ENCODE measurements at regions not wholly inside any gene's neighbourhood (a gene's known extent, or its start where the extent isn't known, plus 50 kb on each side); places are given as distances from the start of the nearest gene placed in this dataset.

- no peaks in the 10 kb centered on the region for H3K4me1 ChIP-seq
- intact Hi-C loops (cut with DNase I): no loop called here
- DNase-seq (no peak), ATAC-seq (no peak)
- H3K27me3 ChIP-seq (ENCODE audit: insufficient read depth in 3 of 3, low read length in 2 of 3): no peaks in the 10 kb centered on the region
- no peaks in the 10 kb centered on the region for H3K36me3 ChIP-seq (ENCODE audit: insufficient read depth in 1 of 2, low read depth in 1 of 2)
- H3K4me3 ChIP-seq: no peak overlapping the region
- no peaks in the 10 kb centered on the region for H3K9me3 ChIP-seq
- WGBS, 3 donors: 93% methylated on average over 9 of the region's 9 CpGs
- H3K27ac ChIP-seq: no peak overlapping the region
- no peak for TF ChIP-seq CTCF (IDR thresholded peaks at IDR 0.05)
Measured at GRCh38 chr18:67250776-67251424, 265.6 kb downstream of the DSEL start.

DNA sequence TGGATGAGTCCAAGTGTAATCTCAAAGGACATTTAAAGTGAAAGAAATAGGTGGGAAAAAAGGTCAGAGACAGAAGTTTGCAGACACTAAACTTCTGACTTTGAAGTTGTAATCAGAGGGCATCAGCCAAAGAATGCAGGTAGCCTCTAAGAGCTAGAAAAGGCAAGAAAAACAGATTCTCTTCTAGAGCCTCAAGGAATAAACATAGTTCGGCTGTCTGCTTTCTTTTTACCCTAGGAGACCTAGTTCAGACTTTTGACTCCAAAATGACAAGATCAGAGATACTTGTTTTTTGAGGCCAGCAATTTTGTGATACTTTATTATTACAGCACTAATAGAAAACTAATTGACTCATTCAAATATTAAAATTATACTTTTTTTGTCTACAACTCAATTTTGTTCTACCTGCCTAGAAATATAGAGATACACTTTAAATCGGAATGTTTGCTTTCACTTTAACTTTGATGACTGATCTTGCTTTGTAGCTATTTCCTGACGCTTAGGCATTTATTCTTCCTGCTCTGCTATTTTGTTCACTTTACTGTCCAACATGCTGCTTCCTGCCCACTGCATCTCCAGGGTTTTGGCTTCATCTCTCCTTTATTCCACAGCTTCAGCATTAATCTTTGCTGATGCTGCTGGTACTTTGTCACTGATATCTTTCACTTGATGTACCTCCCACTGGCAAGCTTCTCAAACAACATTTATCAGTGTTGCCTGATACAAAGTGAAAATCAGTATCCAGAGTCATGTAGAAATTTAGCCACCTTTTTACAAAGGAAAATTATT is 272.5 kb downstream of the DSEL start:
- Histone ChIP-seq H3K4me1 (no peaks in the 10 kb centered on the region), H3K36me3 (ENCODE audit: insufficient read depth in 1 of 2, low read depth in 1 of 2) (no peaks in the 10 kb centered on the region), H3K4me3 (no peak overlapping the region), H3K27me3 (ENCODE audit: insufficient read depth in 3 of 3, low read length in 2 of 3) (no peaks in the 10 kb centered on the region), H3K9me3 (no peaks in the 10 kb centered on the region), H3K27ac (no peak overlapping the region)
- TF ChIP-seq CTCF (IDR thresholded peaks at IDR 0.05): no peak
- intact Hi-C loops (cut with DNase I): no loop called here
- WGBS, 3 donors: 39 to 44% (median 42%) methylated on average over 3 of the region's 3 CpGs
- DNase-seq (no peak), ATAC-seq (no peak)

DNA sequence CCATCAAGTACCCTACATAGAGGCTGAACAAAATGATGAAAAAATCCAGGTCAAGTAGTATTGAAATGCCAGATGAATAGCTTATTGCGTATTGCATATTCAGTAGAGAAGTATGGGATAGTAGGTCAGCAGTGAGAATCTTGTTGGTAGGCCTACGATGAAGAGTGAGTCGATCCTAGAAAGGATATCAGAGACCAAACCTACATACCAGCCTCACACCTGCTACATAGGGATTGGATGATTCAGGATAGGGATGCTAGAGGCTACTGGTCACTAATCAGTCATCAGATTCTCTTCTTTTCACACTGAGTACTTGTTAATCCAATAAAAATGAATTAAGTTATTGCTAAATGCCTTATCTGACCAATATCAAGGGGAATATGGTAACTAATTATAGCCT is 274.5 kb downstream of the DSEL start:
- intact Hi-C loops (cut with DNase I): no loop called here
- TF ChIP-seq CTCF (IDR thresholded peaks at IDR 0.05): no peak
- no peak for DNase-seq
- no peak overlapping the region for H3K4me3 ChIP-seq
- no peaks in the 10 kb centered on the region for H3K4me1 ChIP-seq
- no peaks in the 10 kb centered on the region for H3K36me3 ChIP-seq (ENCODE audit: insufficient read depth in 1 of 2, low read depth in 1 of 2)
- H3K9me3 ChIP-seq: no peaks in the 10 kb centered on the region
- no peak for ATAC-seq
- H3K27me3 ChIP-seq (ENCODE audit: insufficient read depth in 3 of 3, low read length in 2 of 3): no peaks in the 10 kb centered on the region
- no peak overlapping the region for H3K27ac ChIP-seq
- WGBS, 3 donors: 91 to 96% (median 93%) methylated on average over 3 of the region's 3 CpGs

GRCh38 chr18:67241299-67241698 is 275.2 kb downstream of the DSEL start:
- no peak overlapping the region for H3K27ac ChIP-seq
- H3K27me3 ChIP-seq (ENCODE audit: insufficient read depth in 3 of 3, low read length in 2 of 3): no peaks in the 10 kb centered on the region
- no peaks in the 10 kb centered on the region for H3K4me1 ChIP-seq
- no peaks in the 10 kb centered on the region for H3K36me3 ChIP-seq (ENCODE audit: insufficient read depth in 1 of 2, low read depth in 1 of 2)
- 59 to 67% (median 61%) methylated on average over 1 of the region's 1 CpG for WGBS, 3 donors
- intact Hi-C loops (cut with DNase I): no loop called here
- no peaks in the 10 kb centered on the region for H3K9me3 ChIP-seq
- no peak for TF ChIP-seq CTCF (IDR thresholded peaks at IDR 0.05)
- no peak overlapping the region for H3K4me3 ChIP-seq
- ATAC-seq (no peak), DNase-seq (no peak)
